CD4-positive, alpha-beta memory T cell (primary cell): ENCODE measurements at regions not wholly inside any gene's neighbourhood (a gene's known extent, or its start where the extent isn't known, plus 50 kb on each side); places are given as distances from the start of the nearest gene placed in this dataset.

Experiments used
- CTCF ChIA-PET: fragments of 350-600 bp; sonication (Branson Sonifier 250); formaldehyde crosslinking; loops from one replicate; lab custom pipeline; 2021; ENCODE audit warnings: inconsistent platforms; ENCODE audit not compliant: partially characterized antibody; lab: Charles Lee
- POLR2A ChIA-PET: fragments of 350-600 bp; sonication (Branson Sonifier 250); formaldehyde crosslinking; loops from one replicate; lab custom pipeline; 2021; ENCODE audit not compliant: partially characterized antibody; lab: Charles Lee
- DNase-seq, 5 donors: peaks; one replicate each; pipeline versions ENCODE4 v3.0.0 to v3.0.0-alpha.2; 2020 to 2022; ENCODE audit warnings: mixed read lengths in 1 of 5
- H3K27ac ChIP-seq: one replicate; pipeline ENCODE4 v1.7.0; 2013; ENCODE audit warnings: low read depth, low read length
- H3K27me3 ChIP-seq: 2 replicates; pipeline ENCODE4 v1.7.0; 2013; ENCODE audit warnings: mild to moderate bottlenecking, low read length, moderate library complexity; ENCODE audit not compliant: insufficient read depth
- H3K36me3 ChIP-seq: 2 replicates; pipeline ENCODE4 v1.7.0; 2013; ENCODE audit warnings: mild to moderate bottlenecking, low read length, moderate library complexity; ENCODE audit not compliant: insufficient read depth
- H3K4me1 ChIP-seq: 2 replicates; pipeline ENCODE4 v1.7.0; 2013; ENCODE audit warnings: mild to moderate bottlenecking, low read length, moderate library complexity; ENCODE audit not compliant: insufficient read depth
- H3K4me3 ChIP-seq, 2 donors: one replicate each; pipeline ENCODE4 v1.7.0; 2013; ENCODE audit warnings: low read length in 2 of 2, mild to moderate bottlenecking in 1 of 2
- H3K9me3 ChIP-seq, 2 donors: one replicate each; pipeline ENCODE4 v1.7.0; 2013; ENCODE audit warnings: low read length in 2 of 2, control low read depth in 1 of 2; ENCODE audit not compliant: control insufficient read depth in 1 of 2
- H3K27ac Mint-ChIP-seq, 7 donors: one replicate each; pipeline ENCODE4 v1.8.0; 2020 to 2021; ENCODE audit warnings: mixed read lengths in 7 of 7, mild to moderate bottlenecking in 6 of 7, inconsistent platforms in 3 of 7, moderate library complexity in 3 of 7
- H3K27me3 Mint-ChIP-seq, 2 donors: one replicate each; pipeline ENCODE4 v1.8.0; 2020 to 2021; ENCODE audit warnings: mixed read lengths in 2 of 2
- H3K36me3 Mint-ChIP-seq, 2 donors: one replicate each; pipeline ENCODE4 v1.8.0; 2020 to 2021; ENCODE audit warnings: mixed read lengths in 2 of 2, inconsistent platforms in 1 of 2, mild to moderate bottlenecking in 1 of 2
- H3K4me1 Mint-ChIP-seq, 4 donors: one replicate each; pipeline ENCODE4 v1.8.0; 2020 to 2021; ENCODE audit warnings: mixed read lengths in 4 of 4, mild to moderate bottlenecking in 1 of 4
- H3K4me3 Mint-ChIP-seq, 8 donors: one replicate each; pipeline ENCODE4 v1.8.0; 2020 to 2021; ENCODE audit warnings: mixed read lengths in 8 of 8, mild to moderate bottlenecking in 7 of 8, moderate library complexity in 6 of 8, inconsistent platforms in 3 of 8
- H3K9me3 Mint-ChIP-seq, 8 donors: one replicate each; pipeline ENCODE4 v1.8.0; 2020 to 2021; ENCODE audit warnings: mixed read lengths in 8 of 8, mild to moderate bottlenecking in 5 of 8, inconsistent platforms in 3 of 8, moderate library complexity in 1 of 8
- intact Hi-C: fragments of 100-400 bp; cut with micrococcal nuclease; formaldehyde crosslinking; loops from one replicate; pipeline ENCODE4 v1.15.1; 2023

DNA sequence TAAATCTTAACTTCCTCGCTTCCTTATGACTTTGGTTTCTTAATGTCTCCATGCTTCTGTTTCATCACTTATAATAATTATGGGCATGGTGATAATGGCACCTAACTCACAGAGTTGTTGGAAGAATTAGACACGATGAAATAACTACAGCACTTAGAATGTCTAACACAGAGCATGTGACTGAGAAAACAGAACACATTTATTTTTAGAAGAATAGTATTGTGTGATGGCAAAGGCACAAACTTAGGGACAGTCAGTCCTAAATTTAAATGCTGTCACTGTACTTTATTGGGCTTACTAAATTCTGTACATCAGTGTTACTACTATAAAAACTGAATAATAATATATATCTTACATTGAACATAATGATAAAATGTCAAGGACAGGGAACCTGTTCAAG lies 391.1 kb upstream of the JAG1 start:
- Histone ChIP-seq H3K36me3 (no peaks in the 10 kb centered on the region), H3K27ac (no peak overlapping the region), H3K9me3 (no peaks in the 10 kb centered on the region), H3K4me3 (no peak overlapping the region), H3K27me3 (no peaks in the 10 kb centered on the region), H3K4me1 (no peaks in the 10 kb centered on the region)
- peaks cover 0 to 5% (median 1%) of the 10 kb centered on the region in 8 donors for H3K9me3 Mint-ChIP-seq
- H3K4me1 Mint-ChIP-seq = no peaks in the 10 kb centered on the region
- no peak for DNase-seq
- no peaks in the 10 kb centered on the region for H3K36me3 Mint-ChIP-seq
- ChIA-PET POLR2A (no interaction called here), CTCF (no interaction called here)
- intact Hi-C loops = no loop called here
- H3K4me3 Mint-ChIP-seq = no peak overlapping the region
- no peaks in the 10 kb centered on the region for H3K27me3 Mint-ChIP-seq
- H3K27ac Mint-ChIP-seq = no peak overlapping the region

DNA sequence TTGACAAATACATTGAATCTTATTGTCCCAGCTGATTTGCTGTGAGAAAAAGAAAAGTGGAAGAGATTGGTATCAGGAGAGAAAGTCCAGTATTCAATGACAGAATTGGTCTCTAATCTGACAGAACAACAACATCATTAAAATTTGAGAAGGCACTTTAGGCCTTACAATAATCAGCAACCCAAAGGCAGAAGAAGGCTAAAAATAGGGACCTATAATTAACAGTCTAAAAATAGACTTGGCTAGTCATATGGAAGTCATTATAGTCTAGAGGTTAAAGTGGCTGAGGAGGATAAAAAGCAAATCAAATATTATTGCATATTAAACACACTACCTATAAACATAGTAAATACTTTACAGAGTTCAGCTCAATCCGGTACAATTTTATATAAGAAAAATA lies 393.6 kb upstream of the JAG1 start:
- Mint-ChIP-seq H3K27ac (no peak overlapping the region), H3K36me3 (no peaks in the 10 kb centered on the region), H3K4me1 (no peaks in the 10 kb centered on the region), H3K4me3 (no peak overlapping the region), H3K27me3 (no peaks in the 10 kb centered on the region), H3K9me3 (peaks cover 0 to 5% (median 4%) of the 10 kb centered on the region in 8 donors)
- ChIA-PET CTCF (no interaction called here), POLR2A (no interaction called here)
- H3K27ac ChIP-seq = no peak overlapping the region
- H3K4me1 ChIP-seq = no peaks in the 10 kb centered on the region
- H3K4me3 ChIP-seq = no peak overlapping the region
- DNase-seq = no peak
- no peaks in the 10 kb centered on the region for H3K27me3 ChIP-seq
- H3K36me3 ChIP-seq = no peaks in the 10 kb centered on the region
- intact Hi-C loops = no loop called here
- no peaks in the 10 kb centered on the region for H3K9me3 ChIP-seq

DNA sequence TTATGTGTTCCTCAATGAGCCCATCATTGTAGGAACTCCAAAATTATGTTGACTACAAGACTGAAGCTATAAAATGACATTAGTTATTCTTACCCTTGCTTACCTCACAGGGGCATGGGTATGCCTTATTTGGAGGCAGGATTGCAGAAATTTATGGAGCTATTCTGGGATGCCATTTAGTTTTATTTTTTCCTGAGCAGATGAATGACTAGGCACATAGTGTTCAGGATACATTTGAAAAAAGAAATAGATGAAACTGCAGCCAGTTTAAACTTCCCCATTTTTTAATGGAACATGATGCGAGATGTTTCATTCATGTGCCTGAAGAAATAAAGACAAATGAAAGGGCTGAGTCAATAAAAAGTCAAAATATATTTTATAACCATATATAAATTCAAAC lies 399.2 kb upstream of the JAG1 start:
- CTCF ChIA-PET = no interaction called here
- Histone ChIP-seq H3K36me3 (no peaks in the 10 kb centered on the region), H3K4me3 (no peak overlapping the region), H3K9me3 (no peaks in the 10 kb centered on the region), H3K4me1 (no peaks in the 10 kb centered on the region), H3K27ac (no peak overlapping the region), H3K27me3 (no peaks in the 10 kb centered on the region)
- Mint-ChIP-seq H3K4me3 (no peak overlapping the region), H3K9me3 (peaks cover 0 to 11% (median 4%) of the 10 kb centered on the region in 8 donors), H3K27ac (no peak overlapping the region), H3K4me1 (no peaks in the 10 kb centered on the region), H3K27me3 (no peaks in the 10 kb centered on the region), H3K36me3 (no peaks in the 10 kb centered on the region)
- no peak for DNase-seq
- intact Hi-C loops = no loop called here
- POLR2A ChIA-PET = no interaction called here

DNA sequence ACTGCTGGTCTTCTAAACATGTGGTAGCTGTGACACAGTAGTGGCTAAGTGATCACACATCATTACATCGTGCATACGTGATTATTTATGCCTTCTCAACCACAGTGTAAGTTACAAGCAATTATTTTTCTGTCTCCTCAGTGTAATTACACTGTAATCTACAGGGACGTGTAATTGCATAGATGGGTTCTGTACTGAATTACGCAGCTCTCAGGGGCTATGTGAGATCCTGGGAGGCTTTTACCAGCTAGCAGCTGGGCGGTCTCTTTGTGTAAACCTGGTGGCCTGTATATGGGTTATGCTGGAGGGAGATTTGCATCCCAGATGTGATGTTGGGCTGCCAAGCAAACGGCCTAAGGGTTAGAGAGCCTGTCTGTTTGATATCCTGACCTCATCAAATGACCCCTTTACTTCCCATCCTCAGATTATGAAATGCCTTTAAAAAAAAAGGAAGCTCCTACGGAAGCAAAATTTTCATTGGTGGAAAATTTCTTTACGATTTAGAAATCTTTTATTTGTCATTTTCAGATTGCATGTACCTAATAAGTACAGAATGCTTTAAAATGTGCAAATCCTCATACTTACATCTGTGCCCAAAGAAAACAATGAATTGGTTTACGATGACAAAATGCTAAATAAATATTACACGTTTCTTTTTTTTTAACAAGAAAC lies 402.8 kb upstream of the JAG1 start:
- intact Hi-C loops = no loop called here
- no peak overlapping the region for H3K27ac ChIP-seq
- no peaks in the 10 kb centered on the region for H3K4me1 ChIP-seq
- ChIA-PET CTCF (no interaction called here), POLR2A (no interaction called here)
- H3K4me3 ChIP-seq = no peak overlapping the region
- no peak overlapping the region for H3K27ac Mint-ChIP-seq
- no peaks in the 10 kb centered on the region for H3K4me1 Mint-ChIP-seq
- H3K9me3 Mint-ChIP-seq = peaks cover 2 to 11% (median 4%) of the 10 kb centered on the region in 8 donors
- DNase-seq = no peak
- no peaks in the 10 kb centered on the region for H3K36me3 Mint-ChIP-seq
- no peaks in the 10 kb centered on the region for H3K27me3 Mint-ChIP-seq
- no peaks in the 10 kb centered on the region for H3K9me3 ChIP-seq
- H3K36me3 ChIP-seq = no peaks in the 10 kb centered on the region
- no peaks in the 10 kb centered on the region for H3K27me3 ChIP-seq
- no peak overlapping the region for H3K4me3 Mint-ChIP-seq

DNA sequence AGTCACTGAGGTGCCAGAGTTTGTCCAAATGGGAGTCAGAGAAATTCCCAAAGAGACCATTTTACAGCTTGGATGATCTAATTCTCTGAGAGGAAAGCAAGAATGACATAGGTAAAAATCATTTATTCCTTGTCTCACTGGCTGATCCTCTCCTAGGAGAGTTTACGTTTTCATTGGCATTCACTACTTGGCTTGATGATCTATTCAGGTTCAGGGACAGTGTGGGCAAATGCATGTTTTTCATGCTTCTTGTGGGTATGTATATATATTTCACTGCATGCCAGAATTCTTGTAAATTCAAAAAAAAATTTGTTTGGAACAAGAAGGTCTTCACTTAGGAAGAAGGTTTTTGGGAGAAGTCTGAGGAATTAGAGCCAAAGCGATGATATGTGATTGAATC lies 403.4 kb upstream of the JAG1 start:
- Mint-ChIP-seq H3K4me1 (no peaks in the 10 kb centered on the region), H3K27me3 (no peaks in the 10 kb centered on the region), H3K36me3 (no peaks in the 10 kb centered on the region), H3K9me3 (peaks cover 2 to 10% (median 4%) of the 10 kb centered on the region in 8 donors), H3K27ac (no peak overlapping the region), H3K4me3 (no peak overlapping the region)
- intact Hi-C loops = no loop called here
- H3K4me1 ChIP-seq = no peaks in the 10 kb centered on the region
- H3K9me3 ChIP-seq = no peaks in the 10 kb centered on the region
- DNase-seq = no peak
- no peaks in the 10 kb centered on the region for H3K36me3 ChIP-seq
- H3K27ac ChIP-seq = no peak overlapping the region
- ChIA-PET POLR2A (no interaction called here), CTCF (no interaction called here)
- H3K27me3 ChIP-seq = no peaks in the 10 kb centered on the region
- H3K4me3 ChIP-seq = no peak overlapping the region

DNA sequence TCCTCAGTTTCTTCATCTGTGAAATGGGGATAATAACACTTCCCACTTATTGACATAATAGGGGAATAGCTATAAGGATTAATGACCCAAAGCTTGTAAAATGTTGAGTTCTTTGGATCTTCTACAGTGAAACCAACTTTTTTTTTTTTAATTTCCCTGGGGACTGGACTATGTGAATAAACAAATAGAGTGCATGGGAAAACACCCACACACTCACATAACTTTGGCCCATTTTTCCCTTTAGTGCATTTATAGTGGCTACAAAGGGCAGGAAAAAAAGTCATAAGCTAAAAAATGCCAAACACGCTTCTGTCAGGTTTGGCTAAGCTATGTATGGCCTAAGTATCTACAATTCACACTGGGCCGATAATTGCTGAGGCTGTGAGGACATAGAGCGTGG lies 406.2 kb upstream of the JAG1 start:
- CTCF ChIA-PET = no interaction called here
- no peak overlapping the region for H3K27ac Mint-ChIP-seq
- no peak for DNase-seq
- intact Hi-C loops = no loop called here
- POLR2A ChIA-PET = no interaction called here
- H3K9me3 Mint-ChIP-seq = peaks cover 0 to 10% (median 3%) of the 10 kb centered on the region in 8 donors
- Histone ChIP-seq H3K36me3 (no peaks in the 10 kb centered on the region), H3K4me1 (no peaks in the 10 kb centered on the region), H3K9me3 (no peaks in the 10 kb centered on the region), H3K4me3 (no peak overlapping the region), H3K27ac (no peak overlapping the region), H3K27me3 (no peaks in the 10 kb centered on the region)
- no peak overlapping the region for H3K4me3 Mint-ChIP-seq
- no peaks in the 10 kb centered on the region for H3K36me3 Mint-ChIP-seq
- H3K4me1 Mint-ChIP-seq = no peaks in the 10 kb centered on the region
- no peaks in the 10 kb centered on the region for H3K27me3 Mint-ChIP-seq

DNA sequence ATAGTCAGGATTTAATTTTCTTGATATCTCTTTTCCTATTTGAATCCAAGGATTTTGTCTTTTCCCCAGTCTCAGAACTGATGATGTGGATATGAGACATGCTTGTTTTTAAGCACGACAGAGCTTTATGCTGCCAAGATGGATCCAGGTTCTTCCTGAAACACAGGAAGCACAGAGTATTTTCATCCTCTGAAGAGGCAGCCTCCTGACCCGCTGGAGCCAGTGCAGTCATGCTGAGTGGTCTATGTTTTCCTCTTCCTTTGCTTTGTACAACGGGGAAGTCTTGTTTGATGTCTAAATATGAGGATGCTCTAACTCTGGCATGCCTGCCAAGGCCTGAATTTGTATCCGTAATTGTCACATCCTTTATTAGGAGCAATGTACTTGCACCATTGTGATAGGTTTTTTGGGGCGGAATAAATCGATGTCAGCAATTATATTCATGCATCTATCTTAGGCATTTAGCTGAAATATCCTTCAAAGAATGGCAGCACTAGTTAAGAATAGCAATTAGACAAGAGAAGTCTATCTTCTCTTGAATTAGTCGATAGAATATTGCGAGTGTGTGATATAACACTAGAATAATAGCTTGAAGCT lies 407.1 kb upstream of the JAG1 start:
- H3K4me1 ChIP-seq = no peaks in the 10 kb centered on the region
- ChIA-PET CTCF (no interaction called here), POLR2A (no interaction called here)
- no peaks in the 10 kb centered on the region for H3K36me3 Mint-ChIP-seq
- intact Hi-C loops = no loop called here
- H3K27me3 ChIP-seq = no peaks in the 10 kb centered on the region
- H3K27me3 Mint-ChIP-seq = no peaks in the 10 kb centered on the region
- no peaks in the 10 kb centered on the region for H3K9me3 ChIP-seq
- H3K4me1 Mint-ChIP-seq = no peaks in the 10 kb centered on the region
- no peak overlapping the region for H3K27ac Mint-ChIP-seq
- no peaks in the 10 kb centered on the region for H3K36me3 ChIP-seq
- peaks cover 0 to 10% (median 3%) of the 10 kb centered on the region in 8 donors for H3K9me3 Mint-ChIP-seq
- no peak overlapping the region for H3K27ac ChIP-seq
- DNase-seq = no peak
- H3K4me3 ChIP-seq = no peak overlapping the region
- H3K4me3 Mint-ChIP-seq = no peak overlapping the region
